Ectodermal cell (in vitro differentiated cells): ENCODE measurements at regions not wholly inside any gene's neighbourhood (a gene's known extent, or its start where the extent isn't known, plus 50 kb on each side); places are given as distances from the start of the nearest gene placed in this dataset.

Experiments
- H3K27ac ChIP-seq: 2 replicates; pipeline ENCODE4 v1.7.0; 2013; ENCODE audit warnings: mild to moderate bottlenecking, low read depth, low read length; ENCODE audit not compliant: insufficient read depth, poor library complexity, severe bottlenecking
- H3K27me3 ChIP-seq: 2 replicates; pipeline ENCODE4 v1.7.0; 2013; ENCODE audit warnings: mild to moderate bottlenecking, low read length; ENCODE audit not compliant: insufficient read depth, control insufficient read depth, poor library complexity, severe bottlenecking
- H3K36me3 ChIP-seq: one replicate; pipeline ENCODE4 v1.7.0; 2013; ENCODE audit warnings: low read length; ENCODE audit not compliant: control insufficient read depth, insufficient read depth
- H3K4me1 ChIP-seq: one replicate; pipeline ENCODE4 v1.7.0; 2013; ENCODE audit warnings: low read length; ENCODE audit not compliant: control insufficient read depth, insufficient read depth
- H3K4me3 ChIP-seq: 2 replicates; pipeline ENCODE4 v1.7.0; 2013; ENCODE audit warnings: low read depth, low read length, control low read depth; ENCODE audit not compliant: insufficient read depth
- H3K9me3 ChIP-seq: 2 replicates; pipeline ENCODE4 v1.7.0; 2013; ENCODE audit warnings: mild to moderate bottlenecking, low read length, moderate library complexity; ENCODE audit not compliant: control insufficient read depth
- WGBS, 2 experiments: methylation state at CpG; one replicate each; pipeline ENCODE4 v1.1.7; 2013; ENCODE audit warnings: missing lambda C conversion rate in 2 of 2; 5-methylcytosine and 5-hydroxymethylcytosine counted together

DNA sequence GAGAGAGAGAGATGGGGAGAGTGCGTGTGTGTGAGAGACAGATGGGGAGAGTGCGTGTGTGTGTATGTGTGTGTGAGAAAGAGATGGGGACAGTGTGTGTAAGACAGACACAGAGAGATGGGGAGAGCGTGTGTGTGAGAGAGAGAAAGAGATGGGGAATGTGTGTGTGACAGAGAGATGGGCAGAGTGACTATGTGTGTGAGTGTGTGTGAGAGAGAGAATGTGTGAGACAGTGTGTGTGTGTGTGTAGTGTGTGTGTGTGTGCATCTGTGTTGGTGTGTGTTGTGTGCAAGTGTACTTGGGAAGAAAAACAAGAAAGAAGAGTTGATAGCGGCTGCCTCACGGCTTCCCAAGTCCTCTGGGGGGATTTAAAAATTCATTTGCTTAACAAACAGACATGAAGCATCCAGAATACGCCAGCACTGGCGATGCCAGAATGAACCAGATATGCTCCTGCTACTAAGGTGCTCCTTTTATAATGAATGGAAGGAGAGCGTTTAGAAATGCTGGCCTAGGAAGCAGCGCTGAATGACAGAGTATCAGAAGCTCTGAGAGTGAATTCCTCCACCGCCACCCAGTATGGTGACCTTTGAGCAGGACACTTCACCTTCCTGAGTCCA lies 186.1 kb upstream of the TSC22D2 start:
- WGBS, 2 experiments: 86% methylated on average over 10 of the region's 10 CpGs
- peaks cover 8% of the 10 kb centered on the region for H3K27me3 ChIP-seq
- no peak overlapping the region for H3K27ac ChIP-seq
- no peaks in the 10 kb centered on the region for H3K36me3 ChIP-seq
- no peak overlapping the region for H3K4me3 ChIP-seq
- H3K9me3 ChIP-seq: no peaks in the 10 kb centered on the region
- H3K4me1 ChIP-seq: peaks cover 15% of the 10 kb centered on the region

DNA sequence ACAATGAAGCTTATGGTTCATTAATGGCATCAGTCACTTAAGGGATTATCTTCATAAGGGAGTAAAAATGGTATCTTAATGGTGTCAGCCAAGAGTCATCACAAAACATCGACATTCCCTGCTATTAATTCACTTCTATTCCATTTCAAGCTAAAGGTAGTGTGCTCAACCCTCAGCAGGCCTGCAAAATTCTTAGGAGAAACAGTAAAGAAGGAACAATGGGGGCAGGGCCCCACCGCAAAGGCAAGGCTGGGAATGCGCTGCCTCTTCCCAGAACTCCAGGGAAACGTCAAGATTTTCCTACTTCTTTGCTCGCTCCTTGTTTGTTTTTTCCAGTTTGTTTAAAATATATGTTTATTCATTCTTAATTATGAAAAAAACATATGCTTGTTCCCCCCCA lies 187.3 kb upstream of the TSC22D2 start:
- WGBS, 2 experiments: 16 to 33% methylated on average over 3 to 5 of the region's 5 CpGs
- H3K4me1 ChIP-seq: peaks cover 25% of the 10 kb centered on the region
- H3K4me3 ChIP-seq: no peak overlapping the region
- H3K27ac ChIP-seq: no peak overlapping the region
- H3K27me3 ChIP-seq: peaks cover 8% of the 10 kb centered on the region
- no peaks in the 10 kb centered on the region for H3K36me3 ChIP-seq
- H3K9me3 ChIP-seq: no peaks in the 10 kb centered on the region

DNA sequence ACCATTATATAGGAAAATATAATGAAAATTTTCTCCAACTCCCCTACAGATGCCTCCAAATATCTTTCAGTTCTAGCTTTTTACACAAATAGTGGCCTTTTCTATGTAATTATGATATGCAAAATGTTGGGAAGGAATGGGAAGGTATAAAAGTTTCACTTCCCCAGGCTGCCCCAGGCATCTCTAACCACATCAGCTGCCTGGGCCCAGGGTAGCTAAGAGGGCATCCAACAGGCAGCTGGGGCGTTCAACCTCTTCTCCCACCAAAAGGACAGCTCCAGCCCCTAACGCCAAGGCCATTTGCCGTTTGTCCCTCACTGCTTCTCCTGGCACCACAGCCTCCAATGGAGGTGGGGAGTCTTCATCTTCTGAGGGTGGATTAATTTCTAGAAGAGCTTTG lies 188.1 kb upstream of the TSC22D2 start:
- H3K4me1 ChIP-seq: peaks cover 30% of the 10 kb centered on the region
- H3K27me3 ChIP-seq: peaks cover 8% of the 10 kb centered on the region
- no peak overlapping the region for H3K27ac ChIP-seq
- H3K4me3 ChIP-seq: no peak overlapping the region
- H3K9me3 ChIP-seq: no peaks in the 10 kb centered on the region
- no peaks in the 10 kb centered on the region for H3K36me3 ChIP-seq
- 91 to 100% methylated on average over 1 to 3 of the region's 3 CpGs for WGBS, 2 experiments

DNA sequence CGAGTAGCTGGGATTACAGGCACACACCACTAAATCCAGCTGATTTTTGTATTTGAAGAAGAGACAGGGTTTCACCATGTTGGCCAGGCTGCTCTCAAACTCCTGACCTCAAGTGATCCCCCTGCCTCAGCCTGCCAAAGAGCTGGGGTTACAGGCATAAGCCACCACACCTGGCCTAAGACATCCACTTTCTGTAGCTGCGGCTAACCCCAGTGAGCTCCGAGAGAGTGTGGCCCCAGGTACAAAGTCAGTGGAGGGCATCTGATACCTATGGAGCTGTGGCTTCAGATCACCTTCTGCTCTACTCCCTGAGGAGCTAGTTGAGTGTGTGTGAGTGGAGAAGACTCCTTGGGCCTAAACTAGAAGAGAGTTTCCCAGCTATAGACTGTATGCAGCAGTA lies 189.3 kb upstream of the TSC22D2 start:
- WGBS, 2 experiments: 86 to 93% methylated on average over 3 of the region's 3 CpGs
- Histone ChIP-seq H3K27ac (no peak overlapping the region), H3K4me3 (no peak overlapping the region), H3K4me1 (peaks cover 30% of the 10 kb centered on the region), H3K9me3 (no peaks in the 10 kb centered on the region), H3K27me3 (peaks cover 8% of the 10 kb centered on the region), H3K36me3 (no peaks in the 10 kb centered on the region)

DNA sequence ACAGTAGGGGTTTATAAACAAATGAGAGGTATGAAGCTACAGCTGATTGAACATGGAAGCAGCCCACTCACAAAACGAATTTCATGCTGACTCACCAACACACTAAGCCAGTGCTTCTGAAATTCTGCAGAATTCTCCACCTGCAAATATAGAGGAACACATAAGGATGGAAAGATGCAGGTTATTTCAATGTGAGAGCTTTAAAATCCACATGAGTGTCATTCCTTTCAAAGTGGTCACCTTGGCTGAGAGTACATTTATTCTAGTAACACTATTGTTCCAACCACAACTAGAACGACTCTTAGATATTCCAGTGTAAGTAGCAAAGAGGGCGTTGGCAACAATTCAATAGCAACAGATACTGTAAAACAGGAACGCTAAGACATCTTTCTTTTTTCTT lies 189.9 kb upstream of the TSC22D2 start:
- Histone ChIP-seq H3K4me3 (no peak overlapping the region), H3K27ac (no peak overlapping the region), H3K4me1 (peaks cover 30% of the 10 kb centered on the region), H3K36me3 (no peaks in the 10 kb centered on the region), H3K9me3 (no peaks in the 10 kb centered on the region), H3K27me3 (peaks cover 8% of the 10 kb centered on the region)
- 92% methylated on average over 4 of the region's 4 CpGs for WGBS, 2 experiments

DNA sequence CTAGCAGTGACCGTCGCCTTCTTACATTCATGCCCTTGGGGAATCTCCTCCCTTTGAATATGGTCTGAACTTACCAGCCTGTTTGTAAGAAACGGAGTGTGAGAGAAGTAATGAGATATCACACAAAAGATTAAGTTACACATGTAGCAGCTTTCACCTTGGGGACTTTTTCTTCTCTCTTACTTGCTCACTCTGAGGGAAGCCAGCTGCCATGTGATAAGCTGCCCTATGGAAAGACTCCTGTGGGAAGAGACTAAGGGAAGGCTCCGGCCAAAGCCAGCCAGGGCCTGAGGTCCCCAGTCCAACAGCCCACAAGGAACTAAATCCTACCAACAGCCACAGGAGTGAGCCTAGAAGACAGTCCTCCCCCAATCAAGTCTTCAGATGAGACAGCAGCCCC lies 190.4 kb upstream of the TSC22D2 start:
- Histone ChIP-seq H3K4me3 (no peak overlapping the region), H3K9me3 (no peaks in the 10 kb centered on the region), H3K4me1 (peaks cover 26% of the 10 kb centered on the region), H3K27ac (no peak overlapping the region), H3K27me3 (peaks cover 8% of the 10 kb centered on the region), H3K36me3 (no peaks in the 10 kb centered on the region)
- 96 to 98% methylated on average over 4 of the region's 4 CpGs for WGBS, 2 experiments

DNA sequence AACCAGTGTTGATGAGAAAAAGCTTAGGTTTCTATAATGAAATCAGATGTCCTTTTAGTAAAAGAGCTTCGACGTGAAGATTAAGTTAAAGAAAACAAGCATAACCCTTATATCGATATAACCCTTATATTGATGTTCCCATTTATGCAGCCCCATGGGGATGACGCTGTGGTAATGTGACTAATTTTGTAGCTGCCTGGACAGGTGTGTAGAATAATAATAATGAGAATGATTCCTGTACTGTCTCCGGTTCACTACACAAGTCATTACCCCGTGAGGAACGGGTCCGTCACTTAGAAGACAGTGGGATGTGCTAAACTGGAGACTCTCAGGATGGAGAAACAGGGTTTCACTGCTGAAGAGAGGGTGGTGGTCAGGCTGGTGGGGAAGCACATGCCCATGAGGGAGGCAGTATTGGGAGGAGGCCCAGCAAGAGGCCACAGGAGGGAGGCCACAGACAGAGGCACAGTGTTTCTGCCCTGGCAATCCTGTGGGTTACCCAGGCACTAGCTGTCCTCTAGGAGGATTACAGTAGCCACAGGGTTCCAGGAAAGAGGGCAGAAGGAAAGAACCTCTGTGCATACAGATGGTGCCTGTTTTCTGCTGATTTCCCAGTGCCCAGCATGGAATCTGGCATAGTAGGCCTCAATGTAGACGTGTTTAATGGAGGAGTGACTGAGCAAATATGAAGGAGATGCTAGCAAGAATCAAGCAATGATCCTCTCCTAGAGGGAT lies 191.1 kb upstream of the TSC22D2 start:
- Histone ChIP-seq H3K27ac (no peak overlapping the region), H3K9me3 (no peaks in the 10 kb centered on the region)
- WGBS, 2 experiments: 92 to 96% methylated on average over 8 to 9 of the region's 9 CpGs

DNA sequence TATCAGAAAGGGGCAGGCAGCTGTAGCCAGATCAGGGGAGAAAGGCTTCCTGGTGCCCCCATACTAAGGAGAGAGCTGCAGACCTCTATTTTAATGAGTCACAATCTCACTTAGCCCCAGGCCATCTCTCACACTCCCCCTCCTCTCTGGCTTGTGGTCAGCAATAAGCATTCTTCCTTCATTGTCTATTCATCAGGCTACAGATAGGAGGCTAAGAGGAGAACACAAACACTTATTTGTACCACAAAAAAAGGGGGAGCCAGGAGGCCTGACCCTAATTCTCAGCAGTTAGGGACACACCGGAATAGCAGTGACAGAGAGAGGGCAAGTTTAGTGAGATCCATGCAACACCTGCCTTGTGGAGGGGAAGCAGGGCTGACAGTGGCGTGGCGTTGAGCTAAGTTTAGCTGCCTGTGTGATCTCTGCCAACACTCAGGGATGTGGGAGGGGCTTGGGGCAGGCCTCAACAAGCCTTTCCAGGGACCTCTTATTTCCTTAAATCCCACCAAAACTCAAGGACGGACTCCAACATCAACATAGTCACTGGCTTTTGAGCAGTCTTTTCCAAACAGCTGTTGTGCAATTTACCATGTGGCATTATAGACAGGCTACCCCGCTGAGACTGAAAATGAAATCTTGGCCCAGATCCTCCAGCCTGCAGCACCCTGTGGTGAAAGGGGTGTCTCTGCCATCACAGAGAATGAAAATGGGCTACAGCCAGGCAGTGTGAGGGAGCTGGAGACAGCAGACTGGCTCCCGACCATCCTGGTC lies 191.9 kb upstream of the TSC22D2 start:
- H3K4me3 ChIP-seq: no peak overlapping the region
- peaks cover 26% of the 10 kb centered on the region for H3K4me1 ChIP-seq
- 61% methylated on average over 6 of the region's 6 CpGs for WGBS, 2 experiments
- H3K36me3 ChIP-seq: no peaks in the 10 kb centered on the region
- H3K27ac ChIP-seq: peak overlapping the region; percentile 62
- H3K9me3 ChIP-seq: no peaks in the 10 kb centered on the region
- no peaks in the 10 kb centered on the region for H3K27me3 ChIP-seq

More for the DNA sequence above, 191.1 kb upstream of the TSC22D2 start:
- H3K27me3 ChIP-seq: peaks cover 7% of the 10 kb centered on the region
- no peaks in the 10 kb centered on the region for H3K36me3 ChIP-seq
- peaks cover 26% of the 10 kb centered on the region for H3K4me1 ChIP-seq
- no peak overlapping the region for H3K4me3 ChIP-seq

DNA sequence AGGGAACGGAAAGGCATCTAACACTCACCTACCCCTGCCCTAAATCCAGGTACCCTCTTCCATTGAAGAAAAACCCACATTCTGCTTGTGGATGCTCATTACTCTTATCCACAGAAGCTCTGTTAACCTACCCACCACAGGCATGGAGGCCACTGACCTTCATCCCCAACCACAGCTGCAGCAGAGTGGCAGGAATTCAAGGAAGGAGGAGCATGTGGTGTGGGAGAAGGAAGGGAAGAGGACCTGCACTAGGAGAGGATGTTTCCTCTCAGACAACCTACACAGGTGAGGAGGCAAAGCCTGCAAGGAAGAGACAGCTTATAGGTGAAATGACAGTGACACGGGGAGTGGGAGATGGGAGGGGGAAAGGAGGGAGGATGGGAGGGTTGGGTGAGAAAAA lies 192.5 kb upstream of the TSC22D2 start:
- 79 to 92% methylated on average over 2 of the region's 2 CpGs for WGBS, 2 experiments
- H3K36me3 ChIP-seq: no peaks in the 10 kb centered on the region
- H3K27ac ChIP-seq: no peak overlapping the region
- H3K4me3 ChIP-seq: no peak overlapping the region
- no peaks in the 10 kb centered on the region for H3K27me3 ChIP-seq
- no peaks in the 10 kb centered on the region for H3K9me3 ChIP-seq
- H3K4me1 ChIP-seq: peaks cover 24% of the 10 kb centered on the region

DNA sequence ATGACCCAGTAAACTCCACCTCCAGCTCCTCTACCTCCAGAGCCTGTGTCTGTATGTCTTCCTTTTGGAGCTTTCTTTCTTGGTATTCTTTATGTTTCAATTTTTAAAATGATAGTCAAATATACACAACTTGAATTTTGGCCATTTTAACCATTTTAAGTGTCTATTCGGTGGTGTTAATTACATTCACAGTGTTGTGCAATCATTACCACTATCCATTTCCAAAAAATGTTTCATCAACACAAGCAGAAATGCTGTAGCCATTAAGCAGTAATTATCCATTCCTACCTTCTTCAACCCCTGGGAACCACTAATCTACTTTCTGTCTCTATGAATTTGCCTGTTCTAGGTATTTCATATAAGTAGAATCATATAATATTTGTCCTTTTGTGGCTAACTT lies 194.5 kb upstream of the TSC22D2 start:
- 96 to 100% methylated on average over 1 of the region's 1 CpG for WGBS, 2 experiments

More for the DNA sequence above, 194.5 kb upstream of the TSC22D2 start:
- Histone ChIP-seq H3K27ac (no peak overlapping the region), H3K36me3 (no peaks in the 10 kb centered on the region), H3K27me3 (no peaks in the 10 kb centered on the region), H3K4me1 (peaks cover 26% of the 10 kb centered on the region), H3K9me3 (no peaks in the 10 kb centered on the region), H3K4me3 (no peak overlapping the region)
